ENCODE measurements at regions not wholly inside any gene's neighbourhood (a gene's known extent, or its start where the extent isn't known, plus 50 kb on each side); places are given as distances from the start of the nearest gene placed in this dataset.

DNA sequence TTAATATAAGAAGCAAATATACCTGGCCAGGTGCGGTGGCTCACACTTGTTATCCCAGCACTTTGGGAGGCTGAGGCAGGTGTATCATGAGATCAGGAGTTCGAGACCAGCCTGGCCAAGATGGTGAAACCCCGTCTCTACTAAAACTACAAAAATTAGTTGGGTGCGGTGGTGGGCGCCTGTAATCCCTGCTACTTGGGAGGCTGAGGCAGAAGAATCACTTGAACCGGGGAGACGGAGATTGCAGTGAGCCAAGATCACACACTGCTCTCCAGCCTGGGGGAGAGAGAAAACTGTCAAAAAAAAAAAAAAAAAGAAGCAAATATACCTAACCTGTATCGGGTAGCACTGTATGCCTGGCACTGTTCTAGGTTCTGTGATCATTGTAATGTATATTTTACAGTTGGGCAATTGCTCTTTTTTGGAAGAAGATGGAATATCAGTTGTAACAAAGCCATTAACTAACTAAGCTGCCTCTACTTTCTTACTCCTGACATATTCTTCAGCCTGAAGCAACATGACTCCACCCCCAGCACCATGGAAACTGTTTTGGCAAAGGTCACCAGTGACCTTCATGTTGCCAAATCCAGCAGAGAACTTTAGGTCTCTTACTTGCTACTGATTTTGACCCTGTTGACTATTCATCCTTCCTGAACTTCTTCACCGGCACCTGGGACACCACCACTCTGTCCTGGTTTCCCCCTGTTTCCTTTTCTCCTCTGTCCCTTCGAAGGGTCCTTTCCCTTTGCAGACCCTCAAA is 203.8 kb downstream of the RPLP1 start:
- DNase-seq (ENCODE audit: low spot score), result peak; percentile 20

DNA sequence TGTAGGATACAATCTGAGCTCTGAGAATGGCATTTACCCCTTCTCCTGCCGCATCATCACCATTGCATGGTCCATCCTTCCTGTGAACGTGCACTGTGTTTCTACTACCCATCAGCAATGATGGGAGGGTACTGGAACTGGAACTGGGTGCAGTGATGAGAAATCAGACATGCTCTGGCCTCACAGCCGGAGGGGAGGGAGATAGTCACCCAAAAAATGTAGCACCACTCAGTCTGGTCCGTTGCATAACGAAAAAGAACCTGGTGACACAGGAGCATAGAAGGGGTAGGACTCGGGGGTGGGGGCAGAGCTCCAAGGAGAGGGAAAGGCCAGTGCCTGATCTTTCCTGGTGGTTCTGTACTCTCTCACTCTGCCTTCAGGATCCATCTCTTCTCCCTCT is 205.0 kb downstream of the RPLP1 start:
- no peak for DNase-seq (ENCODE audit: low spot score)

DNA sequence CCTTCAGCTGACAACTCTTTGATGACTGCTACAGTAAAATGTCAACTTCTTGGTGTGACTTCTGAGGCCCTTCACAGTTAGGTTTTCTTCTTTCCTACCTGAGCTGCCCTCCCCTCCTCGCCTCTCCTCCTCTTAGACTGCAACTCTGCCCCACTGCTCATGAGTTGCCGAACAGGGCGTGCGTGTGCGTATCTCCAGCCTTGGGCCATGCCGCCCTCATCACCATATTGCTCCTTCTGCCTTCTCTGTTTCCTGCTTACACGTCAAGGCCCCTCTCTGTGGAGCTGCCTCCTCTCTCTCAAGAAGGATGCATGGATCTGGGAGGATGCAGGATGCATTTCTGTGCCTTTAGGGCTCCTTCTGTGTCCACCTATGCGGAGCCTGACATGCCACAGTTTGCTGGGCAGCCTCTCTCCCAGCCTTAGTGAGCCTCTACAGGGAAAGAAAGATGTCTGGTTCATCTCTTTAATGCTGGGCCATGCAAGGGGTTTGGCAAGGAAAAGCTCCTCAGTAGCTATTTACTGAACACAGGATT is 205.9 kb downstream of the RPLP1 start:
- peak; percentile 5 for DNase-seq (ENCODE audit: low spot score)

DNA sequence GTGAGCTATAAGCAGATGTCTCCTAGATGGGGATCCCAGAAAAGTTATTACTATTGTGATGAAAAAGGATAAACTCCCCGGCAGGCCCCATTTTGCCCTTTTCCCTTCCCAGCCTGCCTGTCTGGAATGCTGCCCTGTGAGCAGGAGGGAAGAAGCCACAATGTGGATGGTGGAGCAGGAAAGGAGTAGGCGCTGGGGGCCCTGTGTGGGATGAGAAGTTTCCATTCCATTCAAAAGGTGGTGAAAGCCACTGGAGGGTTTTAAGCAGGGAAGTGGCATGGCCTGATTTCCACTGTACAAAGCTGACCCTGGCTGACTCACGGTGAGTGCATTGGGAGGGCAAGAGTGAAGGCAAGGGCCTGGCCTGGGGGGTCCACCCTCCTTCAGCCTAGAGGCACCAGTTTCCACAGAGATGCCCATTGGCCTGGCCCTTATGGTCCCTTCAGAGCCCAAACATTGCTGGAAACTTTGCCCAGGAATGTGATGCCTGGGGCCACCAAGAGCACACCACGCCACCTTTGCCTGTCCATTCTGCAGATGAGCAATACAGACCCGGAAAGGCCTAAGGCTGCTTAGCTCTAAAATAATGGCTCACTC is 206.9 kb downstream of the RPLP1 start:
- DNase-seq (ENCODE audit: low spot score), result no peak

DNA sequence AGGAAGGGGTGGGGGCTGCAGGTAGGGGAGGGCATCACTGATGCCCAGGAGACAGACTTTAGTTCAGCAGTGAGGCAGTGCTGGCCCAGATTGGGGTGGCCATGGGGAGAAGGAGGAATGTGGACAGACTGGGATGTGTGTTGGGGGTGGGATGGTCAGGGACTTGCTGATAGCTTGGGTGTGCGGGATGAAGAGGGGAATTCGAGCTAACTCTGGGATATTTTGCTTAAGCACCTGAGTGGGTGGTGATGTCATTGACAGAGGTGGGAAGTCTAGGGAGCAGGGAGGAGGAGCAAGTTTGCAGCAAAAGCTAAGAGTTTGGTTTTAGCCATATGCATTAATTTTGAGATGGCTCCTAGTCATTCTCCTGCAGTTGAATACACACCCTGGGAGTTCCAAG is 207.5 kb downstream of the RPLP1 start:
- no peak for DNase-seq (ENCODE audit: low spot score)

DNA sequence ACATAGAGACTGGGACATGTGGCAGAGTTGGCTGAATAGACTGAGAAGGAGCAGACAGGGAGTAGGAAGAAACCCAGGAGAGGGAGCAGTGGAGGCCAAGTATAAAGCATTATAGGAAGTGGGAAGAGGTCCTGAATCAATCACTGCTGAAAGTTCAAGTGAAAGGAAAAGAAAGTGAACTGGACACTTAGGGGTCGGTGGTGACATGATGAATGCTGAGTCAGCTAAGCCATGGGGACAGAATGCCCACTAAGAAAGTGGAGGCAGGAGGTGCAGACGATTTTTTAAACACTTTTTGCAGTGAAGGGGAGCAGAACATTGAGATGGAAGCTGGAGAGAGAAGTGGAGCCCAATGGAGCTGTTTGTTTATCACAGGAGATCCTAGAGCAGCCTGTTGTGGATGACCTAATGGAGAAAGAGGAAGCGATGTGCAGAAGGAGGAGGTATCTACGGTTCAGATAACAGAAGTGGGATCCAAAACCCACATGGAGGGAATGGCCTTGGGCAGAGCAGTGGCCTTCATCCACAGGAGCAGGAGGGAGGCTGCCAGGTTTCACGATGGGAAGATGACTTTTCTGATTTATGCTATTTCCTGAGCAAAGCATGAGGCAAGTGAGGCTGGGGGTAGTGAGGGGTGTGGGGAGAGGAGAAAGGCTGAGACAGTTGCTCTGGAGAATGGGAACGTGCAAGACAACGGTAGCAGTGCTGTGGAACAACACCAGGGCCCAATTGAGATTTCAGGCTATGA is 208.2 kb downstream of the RPLP1 start:
- DNase-seq (ENCODE audit: low spot score), result no peak

DNA sequence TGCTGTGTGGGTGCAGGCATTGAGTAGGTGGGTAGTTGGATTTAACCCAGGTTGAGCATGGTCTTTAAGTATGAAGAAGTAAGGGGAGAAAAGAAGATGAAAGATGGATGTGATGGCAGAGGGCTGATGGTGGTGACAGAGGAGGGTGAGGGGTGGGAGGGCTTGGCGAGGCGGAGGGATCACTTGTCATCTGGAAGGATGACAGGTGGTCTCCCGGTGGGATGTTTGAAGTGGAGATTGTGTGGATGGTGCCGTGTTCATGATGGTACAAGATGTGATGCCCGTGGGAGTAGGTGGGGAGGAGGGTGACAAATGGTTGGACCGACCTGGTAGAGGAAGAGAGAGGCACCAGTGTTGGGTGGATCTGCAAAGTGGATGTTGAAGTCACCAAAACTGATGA is 208.8 kb downstream of the RPLP1 start:
- no peak for DNase-seq (ENCODE audit: low spot score)

DNA sequence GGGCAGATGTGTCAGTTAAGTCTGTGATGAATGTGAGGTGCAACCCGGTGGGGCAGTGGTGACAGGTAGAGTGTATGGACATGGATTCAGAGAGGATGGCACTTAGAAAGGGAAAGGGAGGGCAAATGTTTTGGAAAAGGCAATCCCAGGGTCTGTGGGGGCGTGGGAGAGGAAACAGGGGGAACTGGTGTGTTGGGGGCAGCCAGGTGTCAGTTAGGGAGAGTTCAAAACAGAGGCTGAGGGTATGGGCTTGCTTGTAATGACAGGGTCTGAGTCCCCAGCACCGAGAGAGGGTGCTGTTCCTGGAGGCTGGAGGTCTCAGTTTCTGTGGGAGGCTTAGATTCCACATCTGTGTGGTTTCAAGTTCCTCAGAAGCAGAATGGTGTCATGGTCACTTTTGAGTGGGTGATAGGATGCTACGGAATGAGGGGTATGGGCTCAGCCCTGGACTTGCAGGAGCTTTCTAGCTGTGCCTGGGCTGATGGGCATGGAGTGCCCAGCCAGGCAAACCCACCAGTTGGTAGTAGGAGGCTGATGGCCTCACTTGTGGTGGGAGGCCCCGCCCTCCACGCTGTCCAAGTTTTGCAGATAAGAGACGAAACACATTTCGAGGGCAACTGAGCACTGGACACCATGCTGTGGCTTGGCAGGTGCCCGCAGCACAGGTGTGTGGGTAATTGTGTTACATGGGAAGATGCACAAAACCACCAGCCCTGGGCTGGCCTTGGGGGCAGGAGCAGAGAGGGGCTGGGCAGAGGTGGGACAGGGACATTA is 209.4 kb downstream of the RPLP1 start:
- no peak for DNase-seq (ENCODE audit: low spot score)

DNA sequence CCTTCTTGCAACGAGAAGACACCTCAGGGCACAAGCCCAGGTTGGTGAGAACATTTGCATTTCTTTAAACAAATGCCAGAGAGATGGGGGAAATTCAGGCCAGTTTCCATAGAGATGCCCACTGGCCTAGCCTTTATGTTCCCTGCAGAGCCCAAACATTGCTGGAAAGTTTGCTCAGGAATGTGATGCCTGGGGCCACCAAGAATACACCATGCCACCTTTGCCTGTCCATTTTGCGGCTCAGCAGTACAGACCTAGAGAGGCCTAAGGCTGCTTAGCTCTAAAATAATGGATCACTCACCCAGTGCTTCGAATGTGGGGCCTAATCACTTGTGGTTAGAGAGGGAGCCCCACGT is 210.0 kb downstream of the RPLP1 start:
- no peak for DNase-seq (ENCODE audit: low spot score)

DNA sequence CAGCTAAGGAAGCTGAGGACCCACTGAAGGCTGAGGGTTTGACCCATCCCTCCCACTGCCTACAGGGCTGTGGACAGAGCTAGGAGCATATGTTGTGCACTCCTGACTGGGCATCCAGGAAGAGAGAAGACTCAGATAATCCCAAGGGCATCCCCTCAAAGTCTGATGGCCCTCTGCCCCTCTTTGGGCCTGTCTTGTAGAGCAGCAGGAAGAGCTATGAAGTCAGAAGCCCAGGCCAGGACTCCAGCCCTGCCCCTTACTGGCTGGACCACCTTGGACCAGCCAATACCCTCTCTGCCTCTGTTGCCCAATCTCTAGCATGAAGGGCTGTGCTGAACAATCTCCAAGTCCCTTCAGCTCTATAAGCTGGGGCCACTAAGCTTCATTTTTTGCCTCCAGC is 210.8 kb downstream of the RPLP1 start:
- DNase-seq (ENCODE audit: low spot score), result no peak

DNA sequence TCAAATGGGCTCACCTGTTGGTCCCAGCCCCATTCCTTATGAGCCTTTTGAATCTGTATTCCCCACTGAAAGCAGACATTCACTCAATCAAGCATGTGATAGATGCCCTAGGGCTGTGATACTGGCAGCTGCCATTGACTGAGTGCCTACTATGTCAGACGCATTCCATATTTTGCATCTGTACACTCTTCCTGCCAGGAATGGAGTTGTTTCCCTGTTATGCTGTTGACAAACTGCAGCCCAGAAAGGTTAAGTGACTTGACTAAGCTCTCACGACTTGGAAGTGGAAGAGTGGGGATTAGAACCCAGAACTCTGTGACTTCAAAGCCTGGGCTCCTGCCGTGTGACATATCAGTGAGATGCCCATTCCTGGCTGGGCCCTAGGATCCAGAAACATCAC is 211.4 kb downstream of the RPLP1 start:
- DNase-seq (ENCODE audit: low spot score), result no peak

DNA sequence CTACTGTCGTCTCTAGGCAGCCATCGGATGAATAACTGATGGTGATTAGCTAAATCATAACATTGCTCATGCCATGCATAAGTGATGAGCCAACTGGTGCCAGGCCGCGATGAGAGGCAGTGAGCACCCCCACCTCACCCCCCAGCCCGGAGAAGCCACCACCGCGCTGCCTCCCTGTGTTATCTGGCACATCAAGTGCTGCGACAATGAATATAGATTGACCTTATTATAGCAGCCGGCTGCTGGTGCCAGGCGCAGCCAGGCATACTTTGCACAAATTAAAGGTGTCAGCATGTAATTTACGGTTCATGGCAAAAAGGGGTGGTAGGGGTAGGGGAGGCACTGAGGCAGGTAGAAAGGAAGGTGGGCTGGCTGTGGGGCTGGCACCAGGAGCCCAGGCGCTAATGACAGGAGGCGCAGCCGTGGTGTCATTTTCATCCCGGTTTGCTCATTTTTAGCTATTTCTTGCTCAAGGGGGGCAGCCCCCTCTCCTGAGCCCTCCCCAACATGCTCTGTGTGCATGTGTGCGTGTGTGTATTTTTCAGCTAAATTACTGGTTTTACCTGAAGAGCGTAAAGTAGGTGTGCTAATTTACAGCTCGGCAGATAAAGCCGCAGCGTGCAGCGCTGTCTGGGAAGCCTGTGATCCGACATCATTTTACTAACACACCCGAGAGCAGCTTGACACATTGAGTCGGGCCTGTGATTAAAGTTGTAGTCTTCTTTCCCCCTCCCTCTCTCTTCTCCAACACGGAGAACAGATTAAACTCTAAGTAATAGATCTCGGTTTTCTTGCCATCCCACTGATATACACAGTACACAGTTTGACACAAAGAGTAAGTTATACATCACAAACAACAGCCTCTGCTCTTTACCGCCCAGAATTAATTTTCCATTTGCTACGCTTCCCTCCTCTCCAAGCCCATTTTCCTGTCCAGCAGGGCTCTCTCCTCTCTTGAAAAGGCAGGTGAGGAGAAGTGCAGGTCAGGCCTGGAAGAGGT is 212.3 kb downstream of the RPLP1 start:
- DNase-seq (ENCODE audit: low spot score), result no peak

DNA sequence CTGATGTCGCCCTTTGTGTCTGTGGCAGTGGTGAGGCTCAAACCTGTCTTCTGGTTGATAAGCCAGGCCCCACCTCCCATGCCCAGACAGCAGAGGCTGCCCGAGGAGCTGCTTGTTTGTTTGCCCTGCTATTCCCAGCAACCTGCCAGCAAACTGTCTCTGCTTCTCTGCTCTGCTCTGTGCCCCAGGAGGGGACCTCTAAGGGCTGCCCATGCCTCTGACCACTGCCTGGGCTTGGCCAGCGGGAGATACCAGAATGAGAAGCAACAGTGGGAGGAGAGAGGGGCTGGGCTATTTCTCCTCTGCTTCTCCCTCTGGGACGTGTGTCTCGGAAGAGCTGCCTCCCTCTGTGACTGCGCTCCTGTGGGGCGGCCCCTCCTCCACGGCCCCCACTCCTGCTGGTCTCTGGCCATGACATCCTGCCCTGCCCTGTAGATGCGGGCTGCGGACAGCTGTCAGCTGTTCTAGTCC is 213.1 kb downstream of the RPLP1 start:
- no peak for DNase-seq (ENCODE audit: low spot score)

DNA sequence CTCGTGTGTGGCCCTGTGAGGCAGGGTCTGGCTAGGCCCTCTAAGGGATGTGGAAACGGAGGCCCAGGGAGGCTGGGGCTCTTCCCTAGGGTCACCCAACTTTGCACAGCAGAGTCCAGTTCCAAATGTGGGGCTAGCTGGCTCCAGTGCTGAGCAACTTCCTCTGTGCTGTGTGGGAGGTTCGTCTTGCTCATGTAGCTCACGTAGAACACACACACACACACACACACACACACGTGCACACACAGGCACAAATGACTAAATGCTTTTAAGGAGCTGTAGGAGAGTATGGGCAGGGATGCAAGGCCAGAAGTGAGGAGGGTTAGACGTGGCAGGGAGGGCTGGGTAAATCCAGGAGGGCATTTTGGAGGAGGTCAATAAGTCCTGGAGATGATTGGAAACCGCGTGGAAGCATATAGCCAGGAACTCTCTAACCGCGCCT is 213.8 kb downstream of the RPLP1 start:
- no peak for DNase-seq (ENCODE audit: low spot score)

DNA sequence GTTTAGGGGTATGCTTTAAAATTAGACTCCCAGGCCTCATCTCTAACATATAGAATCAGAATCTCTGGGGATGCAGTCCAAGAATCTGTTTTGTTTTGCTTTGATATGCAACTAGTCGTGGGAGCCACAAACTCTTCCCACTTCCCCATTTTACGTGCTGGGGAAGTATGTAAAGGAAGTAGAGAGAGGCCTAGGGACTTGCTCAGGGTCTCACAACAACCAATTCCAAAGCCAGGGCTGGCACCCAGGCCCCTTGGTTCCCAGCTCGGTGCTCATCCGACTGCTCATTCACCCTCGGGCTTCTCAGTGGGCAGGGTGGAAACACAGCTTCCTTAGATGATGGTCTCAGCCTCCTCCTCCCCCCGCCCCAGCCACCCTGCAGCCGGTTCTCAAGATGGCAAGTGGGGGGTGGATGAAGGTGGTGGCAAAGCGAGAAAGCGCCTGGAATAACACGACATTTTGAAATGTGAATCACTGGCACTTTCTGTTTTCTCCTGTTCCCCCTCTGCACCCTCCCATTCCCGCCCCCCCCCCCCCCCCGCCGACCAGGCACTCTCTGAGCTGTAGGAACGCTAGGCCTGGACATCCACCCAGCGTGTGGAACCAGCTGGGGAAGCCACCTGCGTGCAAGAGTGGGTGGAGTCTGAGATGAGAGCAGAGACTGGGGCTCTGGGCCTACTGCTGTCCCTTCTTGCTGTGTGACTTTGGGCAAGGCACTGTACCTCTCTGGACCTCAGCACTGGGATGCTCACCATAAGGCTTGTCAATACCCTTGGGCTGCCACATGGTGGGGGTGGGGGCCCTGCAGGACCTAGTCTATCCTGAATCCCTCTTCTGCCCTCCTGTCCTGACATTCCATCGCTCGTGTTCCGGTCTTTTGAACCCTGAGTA is 214.5 kb downstream of the RPLP1 start:
- no peak for DNase-seq (ENCODE audit: low spot score)

DNA sequence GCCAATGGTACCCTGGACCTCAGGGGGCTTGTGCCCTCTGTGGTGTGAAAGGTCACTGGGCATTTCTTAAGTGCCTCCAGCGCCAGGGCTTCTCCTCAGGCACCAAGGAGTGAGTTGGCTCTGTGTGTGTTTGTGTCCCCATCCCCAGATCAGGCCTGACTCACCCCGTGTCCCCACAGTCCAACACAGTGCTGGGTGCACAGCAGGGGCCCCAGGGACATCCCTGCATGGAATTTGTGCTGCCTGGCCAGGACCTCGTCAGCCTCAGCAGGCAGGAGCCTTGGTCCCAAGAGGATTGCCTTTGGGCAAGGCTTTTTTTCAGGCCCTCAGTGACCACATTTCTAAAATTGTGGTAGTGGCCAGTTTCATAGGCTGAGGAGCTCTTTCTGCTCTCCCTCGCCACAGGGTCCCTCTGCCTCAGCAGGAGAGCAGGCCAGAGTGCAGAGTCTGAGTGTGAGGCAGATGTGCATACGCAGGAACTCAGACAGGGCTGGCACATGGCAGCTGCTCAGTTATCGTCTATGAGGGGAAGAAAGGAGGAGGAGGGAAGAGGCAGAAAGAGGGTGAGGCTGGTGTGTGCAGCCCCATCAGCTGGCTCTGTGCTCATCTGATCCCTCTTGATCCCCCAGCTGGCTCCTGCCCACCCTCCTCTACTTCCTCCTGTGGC is 215.6 kb downstream of the RPLP1 start:
- DNase-seq (ENCODE audit: low spot score), result no peak

DNA sequence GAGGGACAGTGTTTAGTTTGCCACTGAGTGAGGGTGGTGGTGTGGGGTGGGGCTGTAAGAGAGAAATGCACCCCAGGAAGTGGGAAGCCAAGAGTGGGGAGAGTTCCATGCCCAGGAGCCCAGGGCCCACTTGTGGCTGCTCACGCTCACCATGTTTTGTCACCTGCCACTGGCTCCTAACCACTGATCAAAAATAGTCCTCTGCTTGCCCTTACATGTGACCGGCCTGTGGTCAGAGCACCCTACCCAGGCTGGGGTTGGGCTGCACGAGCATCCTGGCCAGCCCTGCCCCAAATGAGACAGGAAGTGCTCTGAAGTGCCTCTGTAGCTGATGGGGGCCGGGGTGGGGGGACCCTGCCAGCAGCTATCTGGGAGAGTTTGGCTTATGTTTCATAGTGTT is 216.3 kb downstream of the RPLP1 start:
- no peak for DNase-seq (ENCODE audit: low spot score)

DNA sequence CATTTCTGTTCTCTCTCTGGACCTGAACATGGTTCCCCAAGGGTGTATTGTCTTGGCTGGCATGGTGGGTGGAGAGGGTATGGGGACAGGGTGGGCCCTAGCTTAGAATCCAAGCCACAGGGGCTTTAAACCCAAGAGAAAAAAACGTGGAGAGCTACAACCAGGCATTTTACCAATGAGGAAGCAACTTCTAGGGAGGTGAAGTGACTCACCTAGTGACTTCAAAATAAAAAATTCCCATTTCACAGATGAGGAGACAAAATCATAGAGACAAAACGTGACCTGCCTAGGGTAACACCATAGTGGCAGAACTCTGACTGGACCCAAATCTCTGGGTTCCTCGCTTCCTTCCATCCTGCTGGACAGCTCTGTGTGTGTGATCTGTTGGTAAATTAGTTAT is 216.8 kb downstream of the RPLP1 start:
- DNase-seq (ENCODE audit: low spot score), result no peak

DNA sequence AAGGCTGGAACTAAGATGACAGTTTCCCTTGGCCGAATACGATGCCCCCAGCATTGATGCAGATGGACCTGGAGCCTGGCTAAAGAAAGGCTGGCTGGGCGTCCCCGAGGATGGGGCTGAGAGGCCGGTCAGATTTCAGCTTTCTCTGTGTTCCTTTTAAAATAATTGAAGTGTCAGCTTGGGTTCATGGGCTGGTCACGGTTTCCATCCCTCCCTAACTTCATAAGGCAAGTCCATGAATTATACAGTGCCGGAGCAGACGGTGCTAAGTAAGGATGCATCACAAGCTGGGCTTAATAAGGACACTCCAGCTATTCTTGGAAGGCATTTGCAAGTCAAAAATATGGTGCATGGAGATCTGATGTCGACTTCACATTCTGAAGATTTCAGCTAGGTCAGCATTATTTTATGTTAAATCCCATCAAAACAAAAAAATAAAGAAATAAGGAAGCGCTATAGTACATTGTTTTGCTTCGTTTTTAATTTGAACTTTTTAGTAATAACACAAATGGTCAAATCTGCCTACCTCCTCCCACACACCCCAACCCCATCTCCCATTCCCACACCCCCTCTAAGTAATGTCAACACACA is 220.8 kb downstream of the RPLP1 start:
- no peak for DNase-seq (ENCODE audit: low spot score)

All from ureter (tissue), 1 donor.